Stimulated activated CD4-positive, alpha-beta T cell treated with anti-CD3 and anti-CD28 coated beads, Interleukin-12 subunit alpha, Interleukin-12 subunit beta, amount 100 ng/mL, for 48 hours (primary cell): ENCODE measurements at regions not wholly inside any gene's neighbourhood (a gene's known extent, or its start where the extent isn't known, plus 50 kb on each side); places are given as distances from the start of the nearest gene placed in this dataset.

Experiments used
- DNase-seq, 3 donors: peaks; one replicate each; pipeline ENCODE4 v3.0.0-alpha.2; 2020; ENCODE audit warnings: low read depth in 2 of 3, low spot score in 1 of 3

DNA sequence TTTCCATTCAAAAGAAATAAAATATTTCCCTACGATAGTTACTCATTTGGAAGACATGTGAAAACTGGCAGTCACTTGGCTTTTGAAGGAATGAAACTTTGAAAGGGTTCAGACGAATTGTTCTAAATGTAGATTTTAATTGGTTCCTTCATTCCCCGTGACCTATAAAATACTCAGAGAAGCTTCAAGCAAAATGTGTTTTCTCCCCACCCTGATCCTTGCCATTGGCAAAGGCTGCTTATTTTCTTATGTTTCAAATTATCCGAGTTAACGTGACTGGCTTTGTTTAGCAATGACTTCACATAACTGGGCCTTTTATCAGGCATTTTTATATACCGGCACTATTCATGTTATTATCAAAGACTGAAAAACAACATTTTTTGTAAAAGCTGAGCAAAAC is 204.1 kb upstream of the NEIL3 start:
- DNase-seq = no peak

DNA sequence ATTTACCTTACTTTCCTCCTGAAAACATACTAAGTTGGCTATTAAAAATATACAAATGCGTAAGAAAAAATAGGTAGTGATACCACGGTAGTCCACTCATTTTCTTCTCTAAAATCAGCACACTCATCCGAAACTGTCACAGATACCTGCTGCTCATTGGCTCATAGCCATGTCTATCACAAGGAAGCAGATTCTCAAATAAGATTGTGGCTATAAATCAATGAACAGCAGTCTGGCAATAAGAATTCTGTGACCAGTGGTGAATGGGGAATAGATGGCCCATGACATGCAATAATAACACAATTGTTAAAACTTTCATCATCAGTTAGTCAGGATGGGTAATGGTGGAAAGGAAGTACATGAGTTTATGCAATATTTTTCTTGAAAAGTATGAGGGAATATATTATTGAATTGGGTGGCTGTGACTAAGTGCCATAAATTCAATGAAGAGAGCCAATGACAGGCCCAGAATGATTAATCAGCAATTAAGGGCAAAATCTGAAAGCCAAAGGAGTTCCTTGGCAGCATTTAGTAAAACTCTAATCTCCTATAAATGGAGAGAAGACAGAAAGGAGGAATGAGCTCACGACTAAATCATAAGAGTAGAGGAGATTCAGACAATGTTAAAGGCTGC is 202.3 kb upstream of the NEIL3 start:
- DNase-seq = no peak

DNA sequence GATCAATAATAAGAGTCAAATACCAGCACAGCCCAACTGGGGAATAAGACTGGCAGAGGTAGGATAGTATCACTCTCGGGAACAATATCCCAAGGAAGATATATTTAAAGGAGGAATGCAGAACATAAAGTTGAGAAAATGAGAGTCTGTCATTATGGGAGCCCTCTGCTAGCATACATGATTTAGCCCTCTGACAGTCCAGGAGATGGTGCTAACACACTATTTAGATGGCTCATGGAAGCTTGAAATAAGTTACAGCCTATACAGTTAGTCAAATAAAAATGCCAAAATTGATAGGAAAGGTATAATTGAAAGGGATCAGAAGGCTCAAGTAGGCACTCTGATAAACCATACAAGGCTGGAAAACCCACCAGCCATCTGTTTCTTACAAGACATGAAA is 201.0 kb upstream of the NEIL3 start:
- no peak for DNase-seq

DNA sequence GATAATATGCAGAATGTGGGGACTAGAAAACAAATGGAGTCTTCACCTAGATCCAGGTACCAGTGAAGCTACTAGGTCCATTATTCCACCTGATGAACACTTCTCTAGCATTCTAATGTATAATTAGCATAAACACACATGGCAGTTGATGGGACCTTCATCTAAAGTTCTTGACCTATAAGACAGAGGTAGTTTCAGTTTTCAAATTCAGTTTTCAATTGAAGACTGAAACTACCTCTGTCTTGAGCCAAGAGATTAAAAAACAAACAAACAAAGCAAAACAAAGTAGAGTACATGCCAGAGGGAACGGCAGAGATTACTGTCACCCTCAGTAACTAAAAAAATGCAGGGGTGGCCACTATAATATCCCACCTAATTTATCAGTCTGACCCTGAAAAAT is 199.9 kb upstream of the NEIL3 start:
- DNase-seq = no peak

DNA sequence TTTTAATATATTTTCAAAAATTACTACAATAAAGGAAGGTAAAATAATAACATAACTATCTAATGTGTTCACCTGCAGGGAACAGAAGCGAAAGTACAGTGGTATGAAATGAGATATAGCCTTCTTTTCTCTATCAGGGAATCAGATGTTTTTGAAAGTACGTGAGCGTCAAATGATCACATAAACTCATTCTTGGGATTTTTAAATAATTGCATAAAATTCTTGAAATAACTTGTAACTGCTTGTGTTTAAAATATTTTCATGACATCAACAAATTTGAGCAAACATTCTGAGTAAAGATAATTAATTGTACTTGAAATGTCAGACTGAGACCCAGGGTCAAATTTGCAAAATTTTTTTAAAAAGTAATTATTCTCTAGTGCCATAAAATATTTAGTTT is 193.5 kb upstream of the NEIL3 start:
- DNase-seq = no peak

DNA sequence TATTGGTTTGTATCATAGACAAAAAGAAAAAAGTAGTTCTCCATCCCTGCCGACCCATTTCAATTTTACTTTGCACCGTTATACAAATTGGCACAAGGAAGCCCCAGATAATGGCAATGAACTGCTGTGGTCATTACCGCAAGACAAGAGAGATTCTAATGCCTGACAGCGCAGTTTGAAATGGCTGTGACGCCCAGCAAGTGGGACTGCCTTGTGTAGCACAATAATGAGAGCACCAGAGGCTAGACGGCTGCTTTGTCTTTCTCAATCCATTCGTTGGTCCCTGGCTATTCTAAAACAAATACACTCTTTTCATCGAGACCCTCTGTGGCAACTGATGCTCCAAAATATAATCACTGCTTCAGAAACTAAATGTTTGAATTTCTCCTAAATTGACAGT is 192.4 kb upstream of the NEIL3 start:
- no peak for DNase-seq

DNA sequence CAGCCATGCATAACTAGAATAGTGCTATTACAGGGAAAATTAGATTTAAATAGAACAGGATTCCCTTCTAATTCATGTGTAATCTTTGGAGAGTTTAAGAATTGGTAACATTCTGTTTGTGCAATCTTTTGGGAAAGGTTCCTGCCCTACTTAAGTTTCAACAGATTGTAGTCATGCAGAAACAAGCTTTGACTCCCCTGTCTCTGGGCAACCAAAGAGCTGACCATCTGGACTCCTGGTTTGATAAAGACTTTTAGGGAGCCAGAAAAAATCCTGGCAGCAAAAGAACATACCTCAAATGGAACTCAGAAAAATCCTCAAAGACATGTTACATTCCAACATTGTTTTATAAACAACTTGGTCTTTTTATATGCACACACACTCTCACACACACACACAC is 191.1 kb upstream of the NEIL3 start:
- no peak for DNase-seq

DNA sequence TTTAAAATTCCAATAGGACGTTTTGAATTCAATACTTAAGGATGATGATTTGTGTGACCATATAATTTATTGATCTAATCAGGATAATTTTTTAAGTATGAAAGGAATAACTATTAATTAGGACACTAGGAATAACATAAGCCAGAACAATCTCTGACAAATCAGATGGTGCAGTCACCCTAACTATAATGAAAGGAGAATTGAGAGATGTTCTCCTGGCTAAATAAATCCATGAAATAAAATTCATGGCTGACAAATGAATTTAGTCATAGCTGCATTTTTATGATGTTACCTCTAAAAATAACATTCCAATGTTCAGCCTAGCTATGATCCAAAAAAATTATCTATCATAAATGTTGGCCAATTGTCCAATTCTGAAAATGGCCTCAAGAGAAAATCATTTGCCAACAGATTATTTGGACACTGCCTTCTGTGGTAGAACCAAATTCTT is 190.6 kb upstream of the NEIL3 start:
- DNase-seq = no peak

DNA sequence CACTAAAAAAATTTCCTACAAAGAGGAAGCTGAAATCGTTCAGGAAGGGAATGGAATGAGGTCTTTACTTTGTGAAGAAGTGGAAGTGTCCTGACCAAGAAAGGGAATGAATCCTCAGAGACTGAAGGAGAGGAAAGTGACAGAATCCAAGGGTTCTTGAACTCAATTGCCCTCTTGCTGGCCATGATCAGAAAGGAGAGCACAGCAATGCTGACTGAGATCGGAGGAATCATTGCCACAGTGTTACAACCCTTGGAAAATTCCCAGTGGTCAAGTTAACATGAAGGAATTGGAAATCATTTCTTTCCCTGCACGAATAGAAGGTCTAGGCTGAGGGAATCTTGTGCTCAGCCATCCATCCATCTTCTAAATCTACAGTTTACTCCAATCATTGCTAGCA is 190.0 kb upstream of the NEIL3 start:
- DNase-seq = no peak

DNA sequence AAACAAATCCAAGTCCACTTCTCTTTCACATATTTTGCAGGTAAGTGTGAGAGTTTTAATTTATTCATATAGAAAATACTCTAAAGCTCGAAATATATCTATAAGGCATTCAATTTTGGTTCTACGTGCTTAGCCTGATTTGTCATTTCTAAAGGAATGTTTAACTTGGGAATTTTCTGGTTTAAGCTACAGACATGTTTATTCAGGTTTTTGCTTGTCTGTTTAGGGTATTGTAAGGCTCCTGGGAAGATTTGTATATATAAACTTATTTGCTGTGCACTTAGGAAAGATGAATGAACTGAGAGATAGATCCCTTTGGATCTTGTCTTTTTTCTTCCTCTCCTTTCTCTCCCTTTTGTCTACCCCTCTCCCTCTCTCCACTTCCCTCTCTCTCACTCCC is 185.9 kb upstream of the NEIL3 start:
- no peak for DNase-seq

DNA sequence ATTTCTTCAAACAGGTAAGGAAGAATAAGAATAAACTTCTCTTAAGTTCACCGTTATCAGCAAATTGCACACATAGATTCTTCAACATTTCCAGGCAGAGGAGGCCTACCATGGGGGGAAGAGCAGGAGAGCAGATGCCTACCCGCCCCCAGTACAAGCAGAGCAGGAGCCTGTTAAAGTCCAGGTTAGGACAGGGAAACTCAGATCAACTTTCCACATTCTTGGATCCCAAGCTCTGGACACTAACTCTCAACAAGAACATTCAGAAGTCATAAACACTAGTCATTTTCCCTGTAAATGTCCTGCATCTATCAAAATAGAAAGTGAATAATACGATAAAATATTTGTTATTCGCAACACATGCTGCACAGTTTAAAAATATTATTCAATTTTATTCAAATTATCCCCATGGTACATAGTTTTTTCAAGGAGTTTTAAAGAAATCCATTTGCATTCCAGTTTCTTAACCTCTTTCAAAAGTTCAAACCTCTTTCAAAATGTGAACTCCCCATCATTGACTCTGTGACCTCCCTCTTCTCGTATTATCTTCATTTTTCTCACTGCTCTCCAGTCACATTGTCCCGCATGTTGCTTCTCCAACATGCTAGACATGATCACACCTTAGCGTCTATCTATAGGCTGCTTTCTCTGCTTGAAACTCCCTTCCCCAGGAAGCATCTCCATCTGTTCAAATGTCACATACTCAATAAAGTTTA is 185.2 kb upstream of the NEIL3 start:
- no peak for DNase-seq

DNA sequence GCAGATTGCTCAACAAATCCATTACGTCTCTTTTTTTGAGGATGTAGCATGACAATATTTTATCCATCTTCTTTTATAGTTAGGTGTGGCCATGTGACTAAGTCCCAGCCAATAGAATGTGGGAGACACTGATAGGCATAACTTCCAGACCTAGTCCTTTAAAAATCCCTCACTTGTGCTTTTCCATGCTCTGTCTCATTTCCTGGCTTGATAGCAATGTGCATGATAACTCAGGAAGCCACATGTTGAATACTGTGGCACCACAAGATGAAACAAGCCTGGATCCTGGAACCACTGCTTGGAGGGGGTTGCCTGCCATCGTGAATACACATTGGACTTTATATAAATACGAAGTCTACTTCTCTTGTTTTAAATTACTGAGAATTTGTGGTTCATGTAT is 184.0 kb upstream of the NEIL3 start:
- DNase-seq = no peak

DNA sequence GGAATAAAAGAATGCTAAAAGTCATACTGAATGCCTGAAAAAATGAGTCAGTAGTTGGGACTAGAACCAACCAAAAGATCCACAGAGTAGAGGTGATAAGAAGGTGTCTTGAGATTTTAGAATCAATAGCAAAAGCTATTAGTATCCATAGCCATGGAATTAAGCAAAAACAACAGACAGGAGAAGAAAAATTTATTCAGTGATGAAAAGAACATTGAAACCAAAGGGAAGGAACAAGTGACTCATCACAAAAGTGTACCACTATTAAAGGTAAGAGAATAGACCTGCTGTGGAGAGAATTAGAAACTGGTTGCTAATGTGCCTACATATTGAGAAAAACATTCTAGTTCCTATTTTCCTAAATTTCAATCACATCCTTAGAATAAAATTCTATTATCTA is 182.0 kb upstream of the NEIL3 start:
- DNase-seq = no peak

DNA sequence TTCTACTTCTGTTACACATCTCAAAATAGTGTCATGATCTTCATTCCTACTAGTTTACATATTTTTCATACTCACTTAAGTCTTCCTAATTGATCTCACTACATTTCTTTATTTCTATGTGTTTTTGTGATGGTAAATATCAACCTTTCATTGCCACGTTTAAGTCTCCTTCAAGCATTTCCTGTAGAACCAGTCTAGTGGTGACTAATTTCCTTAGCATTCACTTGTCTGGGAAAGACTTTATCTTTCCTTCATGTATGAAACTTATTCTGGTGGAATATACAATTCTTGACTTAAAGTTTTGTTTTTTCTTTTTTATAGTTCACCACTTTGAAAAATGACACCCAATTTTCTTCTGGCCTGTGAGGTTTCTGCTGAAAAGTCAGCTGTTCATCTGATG is 181.4 kb upstream of the NEIL3 start:
- DNase-seq = no peak

DNA sequence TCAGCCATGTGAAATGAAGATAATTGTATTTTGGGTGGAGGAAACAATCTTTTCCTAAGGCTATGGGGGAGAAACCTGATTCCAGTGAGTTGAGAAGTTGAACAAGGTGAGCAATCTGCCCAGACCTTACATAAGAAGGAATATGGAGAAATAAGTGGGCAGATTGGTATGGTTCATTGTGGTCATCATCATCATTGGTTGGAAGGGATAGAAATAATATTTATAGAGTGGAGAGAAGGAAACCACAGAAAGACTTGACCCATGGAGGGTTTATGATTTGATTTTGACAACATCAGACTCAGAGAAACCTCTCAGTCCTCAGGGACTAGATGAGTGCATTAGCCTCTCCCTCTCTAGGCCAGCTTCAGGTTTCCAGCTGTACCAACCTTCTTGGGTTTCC is 177.9 kb upstream of the NEIL3 start:
- DNase-seq = no peak

DNA sequence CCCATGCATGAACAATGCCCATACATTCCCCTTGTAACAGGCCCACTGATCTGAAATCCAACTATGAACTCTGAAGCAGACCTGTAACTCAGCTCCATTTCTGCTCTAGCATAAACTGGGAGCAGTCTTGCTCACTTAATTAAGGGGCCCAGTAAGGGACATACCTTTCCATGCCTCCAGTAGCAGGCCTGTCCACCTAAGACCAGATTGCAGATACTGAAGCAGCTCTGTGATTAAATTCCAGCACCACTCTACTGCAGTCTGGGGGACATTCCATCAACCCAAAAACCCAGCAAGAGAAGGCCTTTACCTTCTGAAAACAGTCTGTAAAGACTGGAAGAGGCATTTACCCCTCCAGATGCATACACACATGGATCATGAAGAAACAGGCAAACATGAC is 162.0 kb upstream of the NEIL3 start:
- no peak for DNase-seq

DNA sequence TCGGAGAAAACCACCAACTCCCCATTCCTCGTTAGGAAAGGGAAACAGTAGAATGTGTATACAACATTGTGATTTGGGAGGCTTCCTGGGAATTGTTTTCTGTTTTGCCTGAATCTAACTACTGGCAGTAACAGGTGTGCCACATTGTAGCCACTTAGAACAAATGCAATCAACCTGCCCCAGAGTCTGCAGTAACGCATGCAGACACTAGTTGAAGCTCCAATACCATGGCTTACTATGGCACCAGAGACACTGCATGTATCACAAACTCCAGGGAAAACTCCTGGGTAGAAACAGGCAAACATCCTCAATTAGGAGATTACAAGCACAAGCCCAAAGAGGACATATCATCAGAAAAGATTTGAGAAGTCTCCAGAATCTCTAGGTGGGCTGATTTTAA is 154.2 kb upstream of the NEIL3 start:
- DNase-seq = no peak

DNA sequence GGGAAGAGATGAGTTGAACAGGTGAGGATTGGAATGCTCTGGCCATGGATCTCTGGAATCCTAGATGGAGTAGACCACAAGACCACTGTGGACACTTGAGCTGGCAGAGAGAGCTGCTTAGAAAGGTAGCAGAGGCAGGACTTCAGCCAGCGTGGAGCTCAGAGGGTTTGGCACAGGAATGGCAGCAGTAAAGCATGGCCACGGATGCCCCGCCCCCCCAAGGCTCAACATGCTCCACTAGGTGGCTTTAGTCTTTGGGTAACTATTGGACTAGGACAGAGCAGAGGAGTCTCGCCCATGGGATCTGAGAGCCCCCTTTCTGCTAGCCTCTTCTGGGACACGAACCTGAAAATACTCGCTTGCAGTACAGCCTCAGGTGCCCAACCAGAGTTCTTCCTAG is 150.1 kb upstream of the NEIL3 start:
- DNase-seq = no peak

DNA sequence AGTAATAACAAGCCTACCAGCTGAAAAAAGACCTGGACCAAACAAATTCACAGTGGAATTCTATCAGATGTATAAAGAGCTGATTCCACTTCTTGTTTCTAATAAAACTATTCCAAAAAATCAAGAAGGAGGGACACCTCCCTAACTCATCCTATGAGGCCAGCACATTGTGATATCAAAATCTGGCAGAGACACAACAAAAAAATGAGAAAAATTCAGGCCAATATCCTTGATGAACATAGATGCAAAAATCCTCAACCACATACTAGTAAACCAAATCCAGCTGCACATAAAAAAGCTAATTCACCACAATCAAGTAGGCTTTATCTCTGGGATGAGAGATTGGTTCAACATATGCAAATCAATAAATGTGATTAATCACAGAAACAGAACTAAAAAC is 147.9 kb upstream of the NEIL3 start:
- no peak for DNase-seq

DNA sequence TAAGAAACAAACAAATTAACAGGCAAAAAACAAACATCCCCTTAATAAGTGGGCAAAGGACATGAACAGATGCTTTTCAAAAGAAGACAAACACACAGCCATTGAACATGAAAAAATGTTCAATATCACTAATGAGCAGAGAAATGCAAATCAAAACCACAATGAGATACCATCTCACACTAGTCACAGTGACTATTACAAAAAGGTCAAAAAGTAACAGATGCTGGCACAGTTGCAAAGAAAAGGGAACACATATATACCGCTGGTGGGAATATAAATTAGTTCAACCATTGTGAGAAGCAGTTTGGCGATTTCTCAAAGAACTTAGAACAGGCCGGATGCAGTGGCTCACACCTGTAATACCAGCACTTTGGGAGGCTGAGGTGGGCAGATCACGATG is 146.1 kb upstream of the NEIL3 start:
- DNase-seq = no peak

DNA sequence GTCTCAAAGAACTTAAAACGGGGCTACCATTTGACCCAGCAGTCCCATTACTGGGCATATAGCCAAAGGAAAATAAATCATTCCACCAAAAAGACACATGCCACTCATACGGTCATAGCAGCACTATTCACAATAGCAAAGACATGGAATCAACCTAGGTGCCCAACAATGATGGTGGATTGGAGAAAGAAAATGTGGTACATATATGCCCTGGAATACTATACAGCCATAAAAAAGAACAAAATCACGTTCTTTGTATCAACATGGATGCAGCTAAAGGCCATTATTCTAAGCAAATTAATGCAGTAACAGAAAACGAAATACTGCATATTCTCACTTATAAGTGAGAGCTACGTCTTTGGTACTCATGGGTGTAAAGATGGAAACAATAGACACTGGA is 138.1 kb upstream of the NEIL3 start:
- no peak for DNase-seq

DNA sequence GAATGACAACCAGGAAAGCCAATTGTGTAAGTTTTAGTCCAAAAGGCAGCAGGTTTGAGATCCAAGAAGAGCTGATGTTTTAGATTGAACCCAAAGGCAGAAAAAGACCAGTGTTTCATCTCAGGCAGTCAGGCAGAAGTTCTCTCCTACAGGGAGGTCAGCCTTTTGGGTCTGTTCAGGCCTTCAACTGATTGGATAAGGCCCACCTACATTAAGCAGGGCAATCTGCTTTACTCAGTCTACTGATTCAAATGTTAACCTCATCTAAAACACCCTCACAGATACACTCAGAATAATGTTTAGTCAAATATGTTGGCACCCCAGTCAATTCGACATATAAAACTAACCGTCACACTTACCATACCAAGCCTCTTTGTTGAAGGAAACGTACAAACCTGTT is 134.2 kb upstream of the NEIL3 start:
- DNase-seq = no peak

DNA sequence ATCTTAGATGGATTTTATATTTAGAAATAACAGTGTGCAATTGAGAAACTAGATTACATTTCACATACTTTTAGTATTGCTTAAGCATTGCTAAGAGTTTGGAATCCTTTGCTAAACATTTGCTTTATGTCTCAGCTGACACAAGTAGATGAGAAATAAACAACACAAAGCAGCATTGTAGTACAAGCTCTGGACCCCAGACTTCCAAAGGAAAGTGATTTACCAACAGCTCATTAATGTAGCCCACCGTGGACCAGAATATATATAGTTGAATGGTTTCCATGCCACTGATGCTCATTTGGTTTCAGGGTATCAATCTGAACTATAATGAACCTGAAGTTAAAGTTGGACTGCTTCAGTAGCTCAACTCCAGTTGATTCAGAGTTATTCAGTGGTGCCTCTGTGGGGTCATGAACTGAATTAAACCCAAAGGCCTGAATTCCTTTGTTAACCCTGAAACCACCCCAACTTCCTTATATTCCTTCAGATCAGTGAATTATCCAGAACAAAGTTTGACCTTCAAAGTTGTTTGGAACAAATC is 132.1 kb upstream of the NEIL3 start:
- no peak for DNase-seq
